GM19452 (cell line): ENCODE measurements at regions not wholly inside any gene's neighbourhood (a gene's known extent, or its start where the extent isn't known, plus 50 kb on each side); places are given as distances from the start of the nearest gene placed in this dataset.
"Not testable (repeated sequence)": the region's sequence is repeated elsewhere in the genome, so short reads cannot be mapped to it uniquely, and the experiment has no call there.

Experiments
- ATAC-seq: cut with Tn5 transposase; IDR thresholded peaks from one replicate; pipeline ENCODE4 v1.9.1; 2021; ENCODE audit not compliant: unreplicated experiment

- ATAC-seq: no peak
Observed at GRCh38 chr2:234898534-234899053, 53.2 kb upstream of the SH3BP4 start.

- ATAC-seq: not testable (repeated sequence)
Observed at GRCh38 chr2:234888442-234888841, 63.4 kb upstream of the SH3BP4 start.

- no peak for ATAC-seq
Observed at GRCh38 chr2:234887195-234887594, 64.6 kb upstream of the SH3BP4 start.

GRCh38 chr2:234885886-234886285 is 65.9 kb upstream of the SH3BP4 start:
- no peak for ATAC-seq

GRCh38 chr2:234885118-234885517 is 66.7 kb upstream of the SH3BP4 start:
- no peak for ATAC-seq

GRCh38 chr2:234884591-234884990 is 67.2 kb upstream of the SH3BP4 start:
- no peak for ATAC-seq

- ATAC-seq: no peak
Observed at GRCh38 chr2:234881413-234882241, 70.2 kb upstream of the SH3BP4 start.

GRCh38 chr2:234880551-234881211 is 71.1 kb upstream of the SH3BP4 start:
- no peak for ATAC-seq

- no peak for ATAC-seq
Observed at GRCh38 chr2:234879671-234880455, 72.0 kb upstream of the SH3BP4 start.

GRCh38 chr2:234876621-234877020 is 75.2 kb upstream of the SH3BP4 start:
- not testable (repeated sequence) for ATAC-seq

GRCh38 chr2:234874347-234875046 is 77.3 kb upstream of the SH3BP4 start:
- no peak for ATAC-seq

GRCh38 chr2:234873828-234874173 is 78.0 kb upstream of the SH3BP4 start:
- no peak for ATAC-seq

GRCh38 chr2:234873103-234873827 is 78.6 kb upstream of the SH3BP4 start:
- ATAC-seq: no peak

GRCh38 chr2:234869969-234870368 is 81.8 kb upstream of the SH3BP4 start:
- no peak for ATAC-seq

- ATAC-seq: no peak
Observed at GRCh38 chr2:234869164-234869563, 82.7 kb upstream of the SH3BP4 start.

GRCh38 chr2:234867882-234868285 is 83.9 kb upstream of the SH3BP4 start:
- ATAC-seq: no peak

GRCh38 chr2:234865586-234865985 is 86.2 kb upstream of the SH3BP4 start:
- ATAC-seq: no peak

- ATAC-seq: no peak
Observed at GRCh38 chr2:234865040-234865439, 86.8 kb upstream of the SH3BP4 start.

- no peak for ATAC-seq
Observed at GRCh38 chr2:234864506-234864905, 87.3 kb upstream of the SH3BP4 start.
